ENCODE measurements at regions not wholly inside any gene's neighbourhood (a gene's known extent, or its start where the extent isn't known, plus 50 kb on each side); places are given as distances from the start of the nearest gene placed in this dataset.

DNA sequence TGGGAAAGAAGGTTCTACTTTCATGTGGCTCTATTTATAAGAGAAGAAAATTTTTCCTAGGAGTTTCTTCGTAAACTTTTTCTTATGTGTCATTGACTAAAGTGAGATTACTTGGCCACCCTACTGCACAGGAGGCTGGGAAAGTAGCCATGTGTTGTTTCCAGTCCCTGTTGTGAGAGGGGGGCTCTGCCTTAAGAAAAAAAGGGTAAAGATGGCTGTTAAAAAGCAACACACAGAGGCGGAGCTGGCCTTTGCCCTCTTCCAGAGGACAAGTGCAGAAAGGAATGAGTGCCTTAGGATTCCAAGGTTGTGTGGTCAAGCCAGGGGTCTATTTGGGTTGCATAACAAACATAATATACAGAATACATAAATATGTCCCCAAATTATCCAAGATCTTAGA, 230.0 kb upstream of the CXCR4 start:
- no peaks in the 10 kb centered on the region for H3K27me3 Mint-ChIP-seq (ENCODE audit: low read depth in 3 of 3)
- H3K9me3 ChIP-seq (replicated peaks in 1 of 2; ENCODE audit: control insufficient read depth in 1 of 2, insufficient read depth in 1 of 2, low read length in 2 of 2) = peaks cover 4 to 7% of the 10 kb centered on the region in 2 donors
- peaks cover 2% of the 10 kb centered on the region for H3K4me1 Mint-ChIP-seq
- no peaks in the 10 kb centered on the region for H3K4me1 ChIP-seq (ENCODE audit: control insufficient read depth in 1 of 2, insufficient read depth in 2 of 2, low read length in 2 of 2)
- no CpG with 5 or more reads among the region's 2 CpGs for WGBS (ENCODE audit: insufficient coverage)
- no peaks in the 10 kb centered on the region for H3K27me3 ChIP-seq (ENCODE audit: control insufficient read depth in 2 of 2, insufficient read depth in 2 of 2, low read length in 2 of 2)
- H3K4me3 ChIP-seq (replicated peaks in 1 of 3; ENCODE audit: low read depth in 2 of 3, low read length in 3 of 3) = no peak overlapping the region
- intact Hi-C loops (cut with micrococcal nuclease) = no loop called here
- no peak overlapping the region for H3K27ac Mint-ChIP-seq
- no peaks in the 10 kb centered on the region for H4K20me1 ChIP-seq (ENCODE audit: insufficient read depth, low read length)
- no peak for DNase-seq
- H3K9ac ChIP-seq (ENCODE audit: insufficient read depth, low read length, poor library complexity, severe bottlenecking) = no peak overlapping the region
- H3K9me3 Mint-ChIP-seq = peaks cover 8 to 13% (median 10%) of the 10 kb centered on the region in 7 donors
- H3K36me3 ChIP-seq (replicated peaks in 1 of 2; ENCODE audit: control insufficient read depth in 1 of 2, insufficient read depth in 2 of 2, low read length in 2 of 2) = no peaks in the 10 kb centered on the region
- H3K4me3 Mint-ChIP-seq = no peak overlapping the region
- H3K79me2 ChIP-seq (ENCODE audit: insufficient read depth, low read length) = no peaks in the 10 kb centered on the region
- no peaks in the 10 kb centered on the region for H3K36me3 Mint-ChIP-seq
- H2AFZ ChIP-seq (ENCODE audit: insufficient read depth, low read depth, low read length, poor library complexity, severe bottlenecking) = no peak overlapping the region
- no peak overlapping the region for H3K27ac ChIP-seq (ENCODE audit: low read depth in 1 of 2, low read length in 2 of 2)
- no peak for TF ChIP-seq CTCF (IDR thresholded peaks at IDR 0.05)
- no peak overlapping the region for H3K4me2 ChIP-seq (replicated peaks; ENCODE audit: extremely low read depth, low read length, poor library complexity, severe bottlenecking)

- Histone ChIP-seq H2AFZ (ENCODE audit: insufficient read depth, low read depth, low read length, poor library complexity, severe bottlenecking) (peak overlapping the region; percentile 18), H3K9me3 (replicated peaks in 1 of 2; ENCODE audit: control insufficient read depth in 1 of 2, insufficient read depth in 1 of 2, low read length in 2 of 2) (no peaks in the 10 kb centered on the region), H3K4me1 (ENCODE audit: control insufficient read depth in 1 of 2, insufficient read depth in 2 of 2, low read length in 2 of 2) (no peaks in the 10 kb centered on the region), H3K79me2 (ENCODE audit: insufficient read depth, low read length) (no peaks in the 10 kb centered on the region), H3K9ac (ENCODE audit: insufficient read depth, low read length, poor library complexity, severe bottlenecking) (no peak overlapping the region), H4K20me1 (ENCODE audit: insufficient read depth, low read length) (no peaks in the 10 kb centered on the region), H3K27ac (ENCODE audit: low read depth in 1 of 2, low read length in 2 of 2) (no peak overlapping the region), H3K4me3 (replicated peaks in 1 of 3; ENCODE audit: low read depth in 2 of 3, low read length in 3 of 3) (no peak overlapping the region), H3K36me3 (replicated peaks in 1 of 2; ENCODE audit: control insufficient read depth in 1 of 2, insufficient read depth in 2 of 2, low read length in 2 of 2) (no peaks in the 10 kb centered on the region), H3K27me3 (ENCODE audit: control insufficient read depth in 2 of 2, insufficient read depth in 2 of 2, low read length in 2 of 2) (no peaks in the 10 kb centered on the region), H3K4me2 (replicated peaks; ENCODE audit: extremely low read depth, low read length, poor library complexity, severe bottlenecking) (no peak overlapping the region)
- Mint-ChIP-seq H3K36me3 (no peaks in the 10 kb centered on the region), H3K27ac (peak overlapping the region in 2 of 7 donors; percentile 18 to 26), H3K4me1 (no peaks in the 10 kb centered on the region), H3K27me3 (ENCODE audit: low read depth in 3 of 3) (peaks cover 0 to 2% (median 2%) of the 10 kb centered on the region in 3 donors), H3K4me3 (no peak overlapping the region), H3K9me3 (peaks cover 0 to 8% (median 2%) of the 10 kb centered on the region in 7 donors)
- no peak for TF ChIP-seq CTCF (IDR thresholded peaks at IDR 0.05)
- WGBS (ENCODE audit: insufficient coverage) = 100% methylated on average over 2 of the region's 3 CpGs
- intact Hi-C loops (cut with micrococcal nuclease) = no loop called here
- no peak for DNase-seq
Observed at GRCh38 chr2:136344339-136344738, 226.4 kb upstream of the CXCR4 start.
